ENCODE measurements at regions not wholly inside any gene's neighbourhood (a gene's known extent, or its start where the extent isn't known, plus 50 kb on each side); places are given as distances from the start of the nearest gene placed in this dataset.

- TF ChIP-seq SAP130 (CRISPR knock-in tag; IDR thresholded peaks at IDR 0.05; ENCODE audit: low read depth) = no peak
- no peak for TF ChIP-seq TOPORS (CRISPR knock-in tag; IDR thresholded peaks at IDR 0.05)
- TF ChIP-seq ZSCAN12 (CRISPR knock-in tag; IDR thresholded peaks at IDR 0.05) = no peak
- no peak for TF ChIP-seq SAFB2 (CRISPR knock-in tag; IDR thresholded peaks at IDR 0.05; ENCODE audit: borderline replicate concordance, low read depth)
- TF ChIP-seq ATF7 (IDR thresholded peaks at IDR 0.05) = 0 out of 2 replicates have a peak, but pooled peaks have one; percentile 9
- TF ChIP-seq ATF7 (CRISPR knock-in tag; IDR thresholded peaks at IDR 0.05) = no peak
- TF ChIP-seq ATF1 (CRISPR knock-in tag; IDR thresholded peaks at IDR 0.05) = no peak
- TF ChIP-seq BRCA1 (CRISPR knock-in tag; IDR thresholded peaks at IDR 0.05) = no peak
- TF ChIP-seq ZNF441 (CRISPR knock-in tag; IDR thresholded peaks at IDR 0.05; ENCODE audit: borderline replicate concordance) = no peak
These were observed 1051.4 kb downstream of the AGBL1 start (continued) for GRCh38 chr15:87131067-87131466.

- FAIRE-seq = no peak
- H3K4me2 ChIP-seq (ENCODE audit: low read depth, low read length) = no peak overlapping the region
- H2AFZ ChIP-seq (ENCODE audit: low read length) = no peak overlapping the region
- H3K79me2 ChIP-seq (ENCODE audit: insufficient read depth, low read length) = no peaks in the 10 kb centered on the region
- ChIA-PET POLR2A (no interaction called here), CTCF (ENCODE audit: low intra/inter-chr PET ratio, low total read pairs) (no interaction called here)
- no peaks in the 10 kb centered on the region for H3K27me3 ChIP-seq (ENCODE audit: control insufficient read depth in 1 of 2, insufficient read depth in 2 of 2, low read length in 2 of 2)
- H3K4me1 ChIP-seq (ENCODE audit: insufficient read depth, low read length) = no peaks in the 10 kb centered on the region
- H3K27ac ChIP-seq (ENCODE audit: extremely low read length, insufficient read depth, low read length) = no peak overlapping the region
- H3K4me3 ChIP-seq (replicated peaks in 1 of 3; ENCODE audit: insufficient read depth in 1 of 3, low read depth in 2 of 3, low read length in 3 of 3) = no peak overlapping the region
- ATAC-seq = no peak
- no peak for DNase-seq (ENCODE audit: low spot score)
- H3K36me3 ChIP-seq (replicated peaks in 1 of 2; ENCODE audit: control insufficient read depth in 1 of 2, insufficient read depth in 2 of 2, low read length in 2 of 2) = no peaks in the 10 kb centered on the region
- H3K9me3 ChIP-seq (ENCODE audit: low read length) = peaks cover 92% of the 10 kb centered on the region
- 0% methylated on average over 1 of the region's 1 CpG for WGBS (ENCODE audit: low lambda C conversion rate)
- in situ Hi-C loops (cut with HindIII; ENCODE audit: extremely low pct_ligation_motif_present, low pct_unique_long_range_greater_than_20kb) = no loop called here
- no TSS peak for BruUV-seq (replicated peaks)
- no peaks in the 10 kb centered on the region for H4K20me1 ChIP-seq (ENCODE audit: insufficient read depth, low read length)
- intact Hi-C loops (cut with micrococcal nuclease; ENCODE audit: unreplicated experiment) = no loop called here
- H3K9ac ChIP-seq (ENCODE audit: insufficient read depth, low read depth, low read length) = no peak overlapping the region
- no peak for TF ChIP-seq ZNF670 (CRISPR knock-in tag; IDR thresholded peaks at IDR 0.05; ENCODE audit: borderline replicate concordance)
- no peak for TF ChIP-seq ZBTB39 (CRISPR knock-in tag; IDR thresholded peaks at IDR 0.05)
- no peak for TF ChIP-seq BCL3 (CRISPR knock-in tag; IDR thresholded peaks at IDR 0.05)
- TF ChIP-seq KLF13 (CRISPR knock-in tag; IDR thresholded peaks at IDR 0.05) = no peak
- TF ChIP-seq MIER3 (CRISPR knock-in tag; IDR thresholded peaks at IDR 0.05; ENCODE audit: borderline replicate concordance) = no peak
- TF ChIP-seq XBP1 (CRISPR knock-in tag; IDR thresholded peaks at IDR 0.05) = no peak
- no peak for TF ChIP-seq ZHX2 (IDR thresholded peaks at IDR 0.05; ENCODE audit: low read depth)
- no peak for TF ChIP-seq ZHX2 (CRISPR knock-in tag; IDR thresholded peaks at IDR 0.05; ENCODE audit: borderline replicate concordance)
These were observed 1050.2 kb downstream of the AGBL1 start for GRCh38 chr15:87129916-87130315.

Data from HepG2 (cell line).